IMR-90 (cell line): ENCODE measurements at regions not wholly inside any gene's neighbourhood (a gene's known extent, or its start where the extent isn't known, plus 50 kb on each side); places are given as distances from the start of the nearest gene placed in this dataset.

ENCODE experiments used
- ATAC-seq: fragments of 200-7000 bp; cut with Tn5 transposase; 2 replicates; pipeline ENCODE4 v1.9.1; 2020; ENCODE audit warnings: low read depth, mild to moderate bottlenecking, moderate library complexity
- BruUV-seq: library from RNA; stranded (reverse); fragments of 400-500 nt; replicated peaks from 2 replicates; lab custom pipeline; 2021; lab: Mats Ljungman, UMichigan
- CTCF ChIA-PET: fragments of 300-600 bp; formaldehyde crosslinking; extraction: SDS; loops from one replicate; lab custom pipeline; 2021; ENCODE audit warnings: antibody characterized with exemption; lab: Yijun Ruan, JAX
- POLR2A ChIA-PET: fragments of 300-600 bp; sonication (Branson Sonifier 250); formaldehyde crosslinking; loops from one replicate; lab custom pipeline; 2022; ENCODE audit warnings: antibody characterized with exemption; ENCODE audit not compliant: unreplicated experiment; lab: Charles Lee
- DNase-seq: peaks from one replicate; pipeline ENCODE4 v3.0.0; 2013
- H2AFZ ChIP-seq: replicated peaks from 2 replicates; pipeline ENCODE3; 2013; ENCODE audit warnings: low read length, mild to moderate bottlenecking; ENCODE audit not compliant: poor library complexity
- H2AK5ac ChIP-seq: 2 replicates; pipeline ENCODE4 v1.6.1; 2013; ENCODE audit warnings: low read depth, low read length, inconsistent platforms
- H2AK9ac ChIP-seq: replicated peaks from 2 replicates; pipeline ENCODE3; 2013; ENCODE audit warnings: mild to moderate bottlenecking, low read depth, low read length, moderate library complexity; ENCODE audit not compliant: poor library complexity
- H2BK120ac ChIP-seq: 2 replicates; pipeline ENCODE4 v1.6.1; 2013; ENCODE audit warnings: low read depth, low read length, inconsistent platforms
- H2BK15ac ChIP-seq: 3 replicates; pipeline ENCODE4 v1.6.1; 2013; ENCODE audit warnings: low read depth, low read length, inconsistent platforms
- H2BK20ac ChIP-seq: 2 replicates; pipeline ENCODE4 v1.6.1; 2013; ENCODE audit warnings: low read depth, mild to moderate bottlenecking, inconsistent platforms, low read length, moderate library complexity
- H2BK5ac ChIP-seq: 2 replicates; pipeline ENCODE4 v1.6.1; 2013; ENCODE audit warnings: mild to moderate bottlenecking, low read depth, low read length, inconsistent platforms; ENCODE audit not compliant: poor library complexity, severe bottlenecking
- H3K14ac ChIP-seq: replicated peaks from 2 replicates; pipeline ENCODE4 v1.6.1; 2013; ENCODE audit warnings: low read depth, low read length, inconsistent platforms
- H3K18ac ChIP-seq: 2 replicates; pipeline ENCODE4 v1.6.1; 2013; ENCODE audit warnings: low read depth, low read length, control low read depth
- H3K23ac ChIP-seq: 2 replicates; pipeline ENCODE4 v1.6.1; 2013; ENCODE audit warnings: low read depth, low read length, inconsistent platforms
- H3K27ac ChIP-seq: 2 replicates; pipeline ENCODE4 v1.5.1; 2013; ENCODE audit warnings: mild to moderate bottlenecking, control low read depth, low read length; ENCODE audit not compliant: insufficient read depth
- H3K27me3 ChIP-seq: 2 replicates; pipeline ENCODE4 v1.6.1; 2013; ENCODE audit warnings: low read length; ENCODE audit not compliant: control insufficient read depth, insufficient read depth
- H3K36me3 ChIP-seq: 2 replicates; pipeline ENCODE4 v1.6.1; 2013; ENCODE audit warnings: low read length, mixed read lengths; ENCODE audit not compliant: control insufficient read depth, insufficient read depth
- H3K4ac ChIP-seq: 2 replicates; pipeline ENCODE4 v1.6.1; 2013; ENCODE audit warnings: low read depth, low read length, inconsistent platforms
- H3K4me1 ChIP-seq: 2 replicates; pipeline ENCODE4 v1.6.1; 2013; ENCODE audit warnings: low read length, mixed read lengths; ENCODE audit not compliant: control insufficient read depth, insufficient read depth
- H3K4me2 ChIP-seq: 2 replicates; pipeline ENCODE4 v1.6.1; 2013; ENCODE audit warnings: low read depth, mild to moderate bottlenecking, control low read depth, low read length, moderate library complexity
- H3K4me3 ChIP-seq: 2 replicates; pipeline ENCODE4 v1.5.1; 2013; ENCODE audit warnings: low read depth, mild to moderate bottlenecking, control low read depth, low read length, moderate library complexity; ENCODE audit not compliant: insufficient read depth
- H3K56ac ChIP-seq: 2 replicates; pipeline ENCODE4 v1.6.1; 2013; ENCODE audit warnings: low read length, inconsistent platforms; ENCODE audit not compliant: insufficient read depth; ENCODE audit errors: extremely low read depth
- H3K79me1 ChIP-seq, 2 experiments: 2 replicates each; pipeline ENCODE4 v1.6.1; 2013; ENCODE audit warnings: low read length in 2 of 2, inconsistent platforms in 1 of 2, low read depth in 1 of 2
- H3K9ac ChIP-seq: 2 replicates; pipeline ENCODE4 v1.6.1; 2013; ENCODE audit warnings: low read depth, low read length, control low read depth
- H3K9me1 ChIP-seq: 2 replicates; pipeline ENCODE4 v1.6.1; 2013; ENCODE audit warnings: low read length, inconsistent platforms; ENCODE audit not compliant: insufficient read depth
- H3K9me3 ChIP-seq: 2 replicates; pipeline ENCODE4 v1.6.1; 2013; ENCODE audit warnings: low read length; ENCODE audit not compliant: control insufficient read depth, insufficient read depth
- H4K20me1 ChIP-seq: 2 replicates; pipeline ENCODE4 v1.6.1; 2013; ENCODE audit warnings: low read length, inconsistent platforms; ENCODE audit not compliant: insufficient read depth
- H4K5ac ChIP-seq: 2 replicates; pipeline ENCODE4 v1.6.1; 2013; ENCODE audit warnings: mild to moderate bottlenecking, low read depth, low read length, control low read depth
- H4K8ac ChIP-seq, 2 experiments: 2 replicates each; pipeline ENCODE4 v1.6.1; 2013; ENCODE audit warnings: low read depth in 2 of 2, low read length in 2 of 2, control low read depth in 1 of 2, inconsistent platforms in 1 of 2
- H4K91ac ChIP-seq: 2 replicates; pipeline ENCODE4 v1.6.1; 2013; ENCODE audit warnings: low read depth, low read length, inconsistent platforms; ENCODE audit not compliant: insufficient read depth
- BHLHE40 ChIP-seq: fragments of 150-350 bp; IDR thresholded peaks from 2 replicates; pipeline ENCODE4 v1.6.1; 2016; ENCODE audit warnings: mild to moderate bottlenecking, low read depth, low read length
- CEBPB ChIP-seq: IDR thresholded peaks from 2 replicates; pipeline ENCODE4 v1.6.1; 2012; ENCODE audit warnings: low read depth, low read length, improper control_type of control experiment
- CHD1 ChIP-seq: IDR thresholded peaks from 2 replicates; pipeline ENCODE4 v1.6.1; 2012; ENCODE audit warnings: low read depth, low read length, improper control_type of control experiment
- FOS ChIP-seq: fragments of 150-350 bp; IDR thresholded peaks from 2 replicates; pipeline ENCODE4 v1.6.1; 2016; ENCODE audit warnings: low read depth, low read length
- MAFK ChIP-seq: IDR thresholded peaks from 2 replicates; pipeline ENCODE4 v1.6.1; 2012; ENCODE audit warnings: low read depth, low read length, improper control_type of control experiment
- MAZ ChIP-seq: IDR thresholded peaks from 2 replicates; pipeline ENCODE4 v1.6.1; 2012; ENCODE audit warnings: low read depth, mild to moderate bottlenecking, low read length, improper control_type of control experiment, moderate library complexity, borderline replicate concordance
- MXI1 ChIP-seq: IDR thresholded peaks from 2 replicates; pipeline ENCODE4 v1.6.1; 2012; ENCODE audit warnings: low read depth, mild to moderate bottlenecking, low read length, moderate library complexity, borderline replicate concordance
- NFE2L2 ChIP-seq: fragments of 150-350 bp; IDR thresholded peaks from 2 replicates; pipeline ENCODE4 v1.6.1; 2016; ENCODE audit warnings: low read depth, mild to moderate bottlenecking, low read length
- POLR2A ChIP-seq: IDR thresholded peaks from 2 replicates; pipeline ENCODE4 v1.6.1; 2012; ENCODE audit warnings: mild to moderate bottlenecking, low read depth, low read length
- RAD21 ChIP-seq: IDR thresholded peaks from 2 replicates; pipeline ENCODE4 v1.6.1; 2012; ENCODE audit warnings: low read length, improper control_type of control experiment
- RCOR1 ChIP-seq: IDR thresholded peaks from 2 replicates; pipeline ENCODE4 v1.6.1; 2012; ENCODE audit warnings: mild to moderate bottlenecking, low read length, improper control_type of control experiment; ENCODE audit not compliant: insufficient replicate concordance
- RFX5 ChIP-seq: IDR thresholded peaks from 2 replicates; pipeline ENCODE4 v1.8.0; 2012; ENCODE audit warnings: low read depth, mild to moderate bottlenecking, low read length, moderate library complexity
- SMC3 ChIP-seq: fragments of 150-350 bp; IDR thresholded peaks from 2 replicates; pipeline ENCODE4 v1.6.1; 2016; ENCODE audit warnings: low read depth, mild to moderate bottlenecking, antibody characterized with exemption, low read length, moderate library complexity
- USF2 ChIP-seq: fragments of 150-350 bp; IDR thresholded peaks from 2 replicates; pipeline ENCODE4 v1.6.1; 2017; ENCODE audit warnings: mild to moderate bottlenecking, antibody characterized with exemption, low read length, low read depth
- WGBS, 2 experiments: methylation state at CpG; one replicate each; pipeline versions ENCODE4 v1.1.5 to v1.1.7; 2013; ENCODE audit warnings: missing lambda C conversion rate in 2 of 2; ENCODE audit not compliant: insufficient read length in 1 of 2; ENCODE audit errors: extremely low coverage in 2 of 2; 5-methylcytosine and 5-hydroxymethylcytosine counted together
- dilution Hi-C: fragments of 300-500 bp; cut with HindIII; formaldehyde crosslinking; loops from one replicate; pipeline ENCODE4 v1.14.3; 2018; ENCODE audit warnings: low sequenced_read_pairs; ENCODE audit not compliant: unreplicated experiment
- in situ Hi-C: fragments of 300-500 bp; cut with MboI; formaldehyde crosslinking; loops from 3 replicates; pipeline ENCODE4 v1.14.3; 2019; ENCODE audit warnings: low sequenced_read_pairs, inconsistent platforms, mixed read lengths
- intact Hi-C: fragments of 100-400 bp; cut with micrococcal nuclease; formaldehyde crosslinking; loops from 2 replicates; pipeline ENCODE4 v1.10.0; 2022
- TF ChIP-seq, protein P1 (sequence below): conservative IDR thresholded peaks from 2 replicates; pipeline ENCODE4 v1.5.1; 2012; ENCODE audit warnings: mild to moderate bottlenecking, low read depth, low read length, improper control_type of control experiment
- TF ChIP-seq, protein P2 (sequence below): fragments of 150-350 bp; IDR thresholded peaks from 2 replicates; pipeline ENCODE4 v1.6.1; 2016; ENCODE audit warnings: low read depth, mild to moderate bottlenecking, low read length, moderate library complexity, borderline replicate concordance

- H3K9me1 ChIP-seq, result no peaks in the 10 kb centered on the region
- dilution Hi-C loops, result no loop called here
- H3K27ac ChIP-seq, result no peak overlapping the region
- POLR2A ChIA-PET, result no interaction called here
- no peaks in the 10 kb centered on the region for H3K79me1 ChIP-seq
- H2BK120ac ChIP-seq, result no peak overlapping the region
- H2AK9ac ChIP-seq, result no peak overlapping the region
- H2AK5ac ChIP-seq, result no peak overlapping the region
- no peak overlapping the region for H4K8ac ChIP-seq
- ATAC-seq, result no peak
- intact Hi-C loops, result no loop called here
- WGBS, 2 experiments, result no CpG with 5 or more reads among the region's 2 CpGs
- no peak overlapping the region for H3K4me2 ChIP-seq
- no peaks in the 10 kb centered on the region for H3K27me3 ChIP-seq
- no peak overlapping the region for H2BK20ac ChIP-seq
- H3K4ac ChIP-seq, result no peak overlapping the region
- H3K56ac ChIP-seq, result no peak overlapping the region
- no peaks in the 10 kb centered on the region for H3K9me3 ChIP-seq
- no peak overlapping the region for H3K18ac ChIP-seq
- H4K20me1 ChIP-seq, result no peaks in the 10 kb centered on the region
- no peak for DNase-seq
- no peak overlapping the region for H4K91ac ChIP-seq
- no peak overlapping the region for H2AFZ ChIP-seq
- no peak overlapping the region for H4K5ac ChIP-seq
- TF ChIP-seq MXI1, result no peak
- no peak for TF ChIP-seq CEBPB
- no peak for TF ChIP-seq POLR2A
- TF ChIP-seq SMC3, result no peak
- no peak for TF ChIP-seq MAFK
- no peak for TF ChIP-seq BHLHE40
- TF ChIP-seq NFE2L2, result no peak
- TF ChIP-seq, protein P1, sequence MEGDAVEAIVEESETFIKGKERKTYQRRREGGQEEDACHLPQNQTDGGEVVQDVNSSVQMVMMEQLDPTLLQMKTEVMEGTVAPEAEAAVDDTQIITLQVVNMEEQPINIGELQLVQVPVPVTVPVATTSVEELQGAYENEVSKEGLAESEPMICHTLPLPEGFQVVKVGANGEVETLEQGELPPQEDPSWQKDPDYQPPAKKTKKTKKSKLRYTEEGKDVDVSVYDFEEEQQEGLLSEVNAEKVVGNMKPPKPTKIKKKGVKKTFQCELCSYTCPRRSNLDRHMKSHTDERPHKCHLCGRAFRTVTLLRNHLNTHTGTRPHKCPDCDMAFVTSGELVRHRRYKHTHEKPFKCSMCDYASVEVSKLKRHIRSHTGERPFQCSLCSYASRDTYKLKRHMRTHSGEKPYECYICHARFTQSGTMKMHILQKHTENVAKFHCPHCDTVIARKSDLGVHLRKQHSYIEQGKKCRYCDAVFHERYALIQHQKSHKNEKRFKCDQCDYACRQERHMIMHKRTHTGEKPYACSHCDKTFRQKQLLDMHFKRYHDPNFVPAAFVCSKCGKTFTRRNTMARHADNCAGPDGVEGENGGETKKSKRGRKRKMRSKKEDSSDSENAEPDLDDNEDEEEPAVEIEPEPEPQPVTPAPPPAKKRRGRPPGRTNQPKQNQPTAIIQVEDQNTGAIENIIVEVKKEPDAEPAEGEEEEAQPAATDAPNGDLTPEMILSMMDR, result no peak
- TF ChIP-seq CHD1, result no peak
- no peak for TF ChIP-seq FOS
- TF ChIP-seq, protein P2, sequence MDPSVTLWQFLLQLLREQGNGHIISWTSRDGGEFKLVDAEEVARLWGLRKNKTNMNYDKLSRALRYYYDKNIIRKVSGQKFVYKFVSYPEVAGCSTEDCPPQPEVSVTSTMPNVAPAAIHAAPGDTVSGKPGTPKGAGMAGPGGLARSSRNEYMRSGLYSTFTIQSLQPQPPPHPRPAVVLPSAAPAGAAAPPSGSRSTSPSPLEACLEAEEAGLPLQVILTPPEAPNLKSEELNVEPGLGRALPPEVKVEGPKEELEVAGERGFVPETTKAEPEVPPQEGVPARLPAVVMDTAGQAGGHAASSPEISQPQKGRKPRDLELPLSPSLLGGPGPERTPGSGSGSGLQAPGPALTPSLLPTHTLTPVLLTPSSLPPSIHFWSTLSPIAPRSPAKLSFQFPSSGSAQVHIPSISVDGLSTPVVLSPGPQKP, result no peak
- no peak for TF ChIP-seq USF2
- TF ChIP-seq RFX5, result no peak
- no peak for TF ChIP-seq RAD21
- no peak for TF ChIP-seq MAZ
- TF ChIP-seq RCOR1, result no peak
- no peak overlapping the region for H3K23ac ChIP-seq
- no peak overlapping the region for H2BK5ac ChIP-seq
- no TSS peak for BruUV-seq
- in situ Hi-C loops, result no loop called here
- H3K14ac ChIP-seq, result no peak overlapping the region
- no peaks in the 10 kb centered on the region for H3K36me3 ChIP-seq
- H3K9ac ChIP-seq, result no peak overlapping the region
- H3K4me3 ChIP-seq, result no peak overlapping the region
- H3K4me1 ChIP-seq, result no peaks in the 10 kb centered on the region
- H2BK15ac ChIP-seq, result no peak overlapping the region
- CTCF ChIA-PET, result no interaction called here
Observed at GRCh38 chr5:164090358-164090757, 584.9 kb downstream of the MAT2B start.
